Heart right ventricle (tissue), 16 donors: ENCODE measurements at regions not wholly inside any gene's neighbourhood (a gene's known extent, or its start where the extent isn't known, plus 50 kb on each side); places are given as distances from the start of the nearest gene placed in this dataset.

ENCODE experiments used
- ATAC-seq, 8 donors: fragments of 200-7000 bp; cut with Tn5 transposase; one replicate each; pipeline ENCODE4 v1.9.1; 2020; ENCODE audit warnings: mild to moderate bottlenecking in 8 of 8, moderate library complexity in 8 of 8, moderate number of reproducible peaks in 1 of 8
- DNase-seq, 2 donors: peaks; one replicate each; pipeline ENCODE4 v3.0.0-alpha.2; 2020
- H3K27ac ChIP-seq, 10 donors: fragments of 200-600 bp; sonication (generic) in 2 of 10; one replicate each; pipeline versions ENCODE4 v1.5.0 to v1.8.0; 2020 to 2022; ENCODE audit warnings: mild to moderate bottlenecking in 3 of 10
- H3K27me3 ChIP-seq, 7 donors: fragments of 200-600 bp; one replicate each; pipeline ENCODE4 v1.8.0; 2021 to 2022; ENCODE audit warnings: mild to moderate bottlenecking in 2 of 7
- H3K36me3 ChIP-seq, 9 donors: fragments of 200-600 bp; sonication (generic) in 1 of 9; one replicate each; pipeline versions ENCODE4 v1.5.0 to v1.8.0; 2020 to 2022; ENCODE audit warnings: mild to moderate bottlenecking in 2 of 9
- H3K4me1 ChIP-seq, 9 donors: fragments of 200-600 bp; sonication (generic) in 1 of 9; one replicate each; pipeline versions ENCODE4 v1.5.0 to v1.8.0; 2020 to 2022; ENCODE audit warnings: mild to moderate bottlenecking in 4 of 9
- H3K4me3 ChIP-seq, 10 donors: fragments of 200-600 bp; sonication (generic) in 2 of 10; one replicate each; pipeline versions ENCODE4 v1.5.0 to v1.8.0; 2020 to 2022; ENCODE audit warnings: mild to moderate bottlenecking in 7 of 10, moderate library complexity in 2 of 10
- H3K9me3 ChIP-seq, 11 donors: fragments of 200-600 bp in 10 of 11; sonication (generic) in 2 of 11; one replicate each; pipeline versions ENCODE4 v1.5.0 to v1.8.0; 2013 to 2022; ENCODE audit warnings: mild to moderate bottlenecking in 2 of 11, control low read depth in 1 of 11, moderate library complexity in 1 of 11
- CTCF ChIP-seq, 9 donors: fragments of 200-600 bp; sonication (generic) in 2 of 9; IDR thresholded peaks; one replicate each; pipeline versions ENCODE4 v1.5.0 to v1.8.0; 2021 to 2022; ENCODE audit warnings: antibody characterized with exemption in 9 of 9, mild to moderate bottlenecking in 5 of 9, moderate library complexity in 1 of 9
- WGBS, 2 donors: extraction: QIAGEN DNeasy Blood & Tissue Kit; methylation state at CpG; one replicate each; pipeline ENCODE4 v1.1.7; 2013; ENCODE audit warnings: inconsistent platforms in 1 of 2; 5-methylcytosine and 5-hydroxymethylcytosine counted together
- intact Hi-C, 10 donors: fragments of 100-400 bp; cut with DNase I; formaldehyde crosslinking; loops; one replicate each; pipeline versions ENCODE4 v1.11.1 to v1.14.2; 2022
- donor health status: Arrhythmogenic right ventricular cardiomyopathy.
- donor health status: ischemic (EF 13 %, LVEDD 7.1; RV severe dilation, severe dysfunction).
- donor health status: healthy with polysubstance abuse.
- donor health status: DM: no; HTN: yes; CAD: no.
- donor health status: DM: no; HTN: no; CAD: no.
- donor health status: ischemic (EF 25% LVEDD 6.9; RV normal size, moderate dysfunction).
- donor health status: ischemic (EF 25% LVEDD 5.7; RV mildly dilated, moderate dysfunction).
- donor health status: healthy.
- donor health status: DM: yes; HTN: yes; CAD: no.
- donor health status: Ischemic cardiomyopathy.
- donor health status: ischemic (EF 35%, LVEDD 5.7; RV mildly dilated, moderate dysfunction).
- donor health status: nonischemic (EF 11% LVEDD 7.7; RV severe dilation, severe dysfunction).
- donor health status: DM: yes; HTN: yes; CAD: no.
- donor health status: PGD.
- donor health status: ischemic (EF 29% LVEDD 5.4; RV normal size, mild dysfunction).
- donor health status: nonischemic (EF 23%, LVEDD 6.1; RV moderate dilation, normal function).

DNA sequence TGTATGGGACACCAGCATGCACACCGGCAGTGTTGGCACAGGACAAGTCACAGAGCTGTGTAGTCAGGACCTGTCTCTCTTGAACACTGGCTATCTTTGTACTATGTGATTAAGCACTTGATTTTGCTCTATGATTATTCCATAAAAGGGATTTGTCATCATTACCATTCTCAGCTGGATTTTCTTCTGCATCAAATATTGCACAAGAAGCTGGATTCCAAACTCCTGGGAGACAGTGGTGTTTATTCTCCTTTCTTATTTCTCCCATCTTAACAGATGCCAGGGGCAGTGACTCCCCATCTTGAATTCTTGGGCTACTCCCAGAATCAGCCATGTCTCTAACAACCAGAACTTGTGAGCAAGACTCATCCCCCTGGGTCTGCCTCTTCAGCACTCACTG, 62.5 kb upstream of the GNAZ start:
- no peaks in the 10 kb centered on the region for H3K4me1 ChIP-seq
- no peak for ATAC-seq

GRCh38 chr22:23008896-23009295, 61.4 kb upstream of the GNAZ start:
- intact Hi-C loops: loop anchor here in 1 of 10 donors (10.0 kb wide), 1 partner anchor 56 kb away; no protein-coding TSS in a partner anchor
- Histone ChIP-seq H3K27me3 (peaks cover 0 to 3% (median 0%) of the 10 kb centered on the region in 7 donors), H3K9me3 (no peaks in the 10 kb centered on the region), H3K4me3 (no peak overlapping the region), H3K4me1 (no peaks in the 10 kb centered on the region), H3K36me3 (no peaks in the 10 kb centered on the region), H3K27ac (no peak overlapping the region)
- ATAC-seq (no peak), DNase-seq (no peak)
- WGBS, 2 donors: 87 to 88% methylated on average over 2 of the region's 2 CpGs
- no peak for TF ChIP-seq CTCF (IDR thresholded peaks at IDR 0.05)

More for the DNA sequence above, 62.5 kb upstream of the GNAZ start:
- H3K36me3 ChIP-seq: no peaks in the 10 kb centered on the region
- H3K4me3 ChIP-seq: no peak overlapping the region
- 90 to 93% methylated on average over 1 of the region's 1 CpG for WGBS, 2 donors
- H3K27me3 ChIP-seq: peaks cover 0 to 3% (median 0%) of the 10 kb centered on the region in 7 donors
- DNase-seq: no peak
- H3K27ac ChIP-seq: no peak overlapping the region
- peaks cover 0 to 4% (median 0%) of the 10 kb centered on the region in 11 donors for H3K9me3 ChIP-seq
- no peak for TF ChIP-seq CTCF (IDR thresholded peaks at IDR 0.05)
- intact Hi-C loops: loop anchor here in 1 of 10 donors (10.0 kb wide), 1 partner anchor 57 kb away; no protein-coding TSS in a partner anchor
